Neuronal stem cell (in vitro differentiated cells): ENCODE measurements at regions not wholly inside any gene's neighbourhood (a gene's known extent, or its start where the extent isn't known, plus 50 kb on each side); places are given as distances from the start of the nearest gene placed in this dataset.

Source experiments
- DNase-seq: peaks from one replicate; pipeline ENCODE4 v3.0.0-alpha.2; 2013; ENCODE audit warnings: low spot score
- H2AFZ ChIP-seq: one replicate; pipeline ENCODE4 v1.6.1; 2013; ENCODE audit warnings: mild to moderate bottlenecking, low read length, inconsistent platforms
- H2AK5ac ChIP-seq: 2 replicates; pipeline ENCODE4 v1.6.1; 2013; ENCODE audit warnings: low read depth, mild to moderate bottlenecking, inconsistent platforms, low read length, moderate library complexity, mixed read lengths
- H2BK120ac ChIP-seq: 2 replicates; pipeline ENCODE4 v1.6.1; 2013; ENCODE audit warnings: low read depth, mild to moderate bottlenecking, inconsistent platforms, low read length, moderate library complexity, mixed read lengths
- H2BK12ac ChIP-seq: one replicate; pipeline ENCODE4 v1.6.1; 2013; ENCODE audit warnings: low read length, inconsistent platforms
- H2BK15ac ChIP-seq: 2 replicates; pipeline ENCODE4 v1.6.1; 2013; ENCODE audit warnings: mild to moderate bottlenecking, low read length, inconsistent platforms, mixed read lengths
- H2BK5ac ChIP-seq: one replicate; pipeline ENCODE4 v1.6.1; 2013; ENCODE audit warnings: inconsistent platforms, mild to moderate bottlenecking, low read length, moderate library complexity
- H3K14ac ChIP-seq: one replicate; pipeline ENCODE4 v1.6.1; 2013; ENCODE audit warnings: low read length, inconsistent platforms
- H3K18ac ChIP-seq: 2 replicates; pipeline ENCODE4 v1.6.1; 2013; ENCODE audit warnings: low read length, inconsistent platforms
- H3K23ac ChIP-seq: 2 replicates; pipeline ENCODE4 v1.6.1; 2013; ENCODE audit warnings: low read depth, mild to moderate bottlenecking, mixed read lengths, low read length, inconsistent platforms; ENCODE audit not compliant: poor library complexity
- H3K27ac ChIP-seq: replicated peaks from 3 replicates; pipeline ENCODE4 v1.5.1; 2013; ENCODE audit warnings: low read length, inconsistent platforms
- H3K27me3 ChIP-seq, 3 experiments: 2 replicates each; pipeline ENCODE4 v1.6.1; 2013; ENCODE audit warnings: low read length in 3 of 3, mild to moderate bottlenecking in 2 of 3, inconsistent platforms in 1 of 3, low read depth in 1 of 3, mixed read lengths in 1 of 3, moderate library complexity in 1 of 3; ENCODE audit not compliant: control insufficient read depth in 3 of 3, insufficient read depth in 3 of 3
- H3K36me3 ChIP-seq, 2 donors: replicated peaks in 1 of 2; 2 replicates each; pipeline ENCODE4 v1.6.1; 2013; ENCODE audit warnings: low read length in 2 of 2; ENCODE audit not compliant: control insufficient read depth in 2 of 2, insufficient read depth in 2 of 2
- H3K4ac ChIP-seq: 2 replicates; pipeline ENCODE4 v1.6.1; 2013; ENCODE audit warnings: inconsistent platforms, mild to moderate bottlenecking, low read length, moderate library complexity
- H3K4me1 ChIP-seq, 2 donors: 1 replicate in 1 of 2; 2 replicates in 1 of 2; pipeline ENCODE4 v1.6.1; 2013; ENCODE audit warnings: low read length in 2 of 2, low read depth in 1 of 2; ENCODE audit not compliant: control insufficient read depth in 2 of 2, insufficient read depth in 1 of 2
- H3K4me2 ChIP-seq: one replicate; pipeline ENCODE4 v1.6.1; 2013; ENCODE audit warnings: mild to moderate bottlenecking, low read length, inconsistent platforms; ENCODE audit not compliant: insufficient read depth, poor library complexity, severe bottlenecking
- H3K4me3 ChIP-seq, 2 donors: 2 replicates each; pipeline ENCODE4 v1.5.1; 2013; ENCODE audit warnings: low read length in 2 of 2, mild to moderate bottlenecking in 2 of 2, inconsistent platforms in 1 of 2, moderate library complexity in 1 of 2
- H3K79me1 ChIP-seq: one replicate; pipeline ENCODE4 v1.6.1; 2013; ENCODE audit warnings: low read depth, mild to moderate bottlenecking, inconsistent platforms, low read length, moderate library complexity
- H3K9ac ChIP-seq: one replicate; pipeline ENCODE4 v1.6.1; 2013; ENCODE audit warnings: mild to moderate bottlenecking, low read depth, low read length, inconsistent platforms; ENCODE audit not compliant: poor library complexity
- H3K9me3 ChIP-seq, 2 donors: replicated peaks in 1 of 2; 2 replicates each; pipeline versions ENCODE3 to v1.6.1; 2013; ENCODE audit warnings: low read length in 2 of 2, mild to moderate bottlenecking in 2 of 2, inconsistent platforms in 1 of 2, low read depth in 1 of 2, mixed read lengths in 1 of 2, moderate library complexity in 1 of 2; ENCODE audit not compliant: control insufficient read depth in 2 of 2, insufficient read depth in 1 of 2
- H4K8ac ChIP-seq: one replicate; pipeline ENCODE4 v1.6.1; 2013; ENCODE audit warnings: low read depth, mild to moderate bottlenecking, inconsistent platforms, low read length, moderate library complexity
- H4K91ac ChIP-seq: one replicate; pipeline ENCODE4 v1.6.1; 2013; ENCODE audit warnings: low read length, low read depth, mild to moderate bottlenecking, inconsistent platforms; ENCODE audit not compliant: poor library complexity
- WGBS, 2 donors: extraction: QIAGEN DNeasy Blood & Tissue Kit; methylation state at CpG; one replicate each; pipeline ENCODE4 v1.1.7; 2013; ENCODE audit warnings: missing lambda C conversion rate in 2 of 2, mixed read lengths in 1 of 2; ENCODE audit not compliant: insufficient read length in 2 of 2, insufficient replicate concordance in 1 of 2; ENCODE audit errors: extremely low coverage in 2 of 2; 5-methylcytosine and 5-hydroxymethylcytosine counted together

- H3K18ac ChIP-seq, result no peak overlapping the region
These were observed 130.9 kb upstream of the TP63 start for GRCh38 chr3:189500299-189500698.

GRCh38 chr3:189500798-189501495 lies 130.2 kb upstream of the TP63 start:
- WGBS, 2 donors, result no CpG with 5 or more reads among the region's 3 CpGs
- Histone ChIP-seq H3K4ac (no peak overlapping the region), H3K4me1 (peaks cover 0 to 2% of the 10 kb centered on the region in 2 donors), H2AK5ac (no peak overlapping the region), H3K9me3 (no peaks in the 10 kb centered on the region), H3K27ac (no peak overlapping the region), H4K91ac (no peak overlapping the region), H3K36me3 (no peaks in the 10 kb centered on the region), H3K79me1 (no peaks in the 10 kb centered on the region), H2BK12ac (no peak overlapping the region), H3K14ac (no peak overlapping the region), H3K9ac (no peak overlapping the region), H2AFZ (no peak overlapping the region), H2BK120ac (no peak overlapping the region), H3K4me2 (no peak overlapping the region), H3K18ac (no peak overlapping the region), H3K27me3 (no peaks in the 10 kb centered on the region), H3K23ac (no peak overlapping the region), H2BK15ac (no peak overlapping the region), H2BK5ac (no peak overlapping the region), H4K8ac (no peak overlapping the region), H3K4me3 (no peak overlapping the region)
- no peak for DNase-seq

More at GRCh38 chr3:189500299-189500698, 130.9 kb upstream of the TP63 start:
- H4K8ac ChIP-seq, result no peak overlapping the region
- no peak overlapping the region for H2BK15ac ChIP-seq
- no peak overlapping the region for H2BK120ac ChIP-seq
- no CpG with 5 or more reads among the region's 4 CpGs for WGBS, 2 donors
- no peak overlapping the region for H2AK5ac ChIP-seq
- H3K23ac ChIP-seq, result no peak overlapping the region
- no peak overlapping the region for H3K14ac ChIP-seq
- no peak overlapping the region for H3K4me3 ChIP-seq
- H3K4ac ChIP-seq, result no peak overlapping the region
- H3K36me3 ChIP-seq, result no peaks in the 10 kb centered on the region
- no peak overlapping the region for H4K91ac ChIP-seq
- H3K4me2 ChIP-seq, result no peak overlapping the region
- no peak overlapping the region for H3K9ac ChIP-seq
- H2BK12ac ChIP-seq, result no peak overlapping the region
- no peak for DNase-seq
- H2BK5ac ChIP-seq, result no peak overlapping the region
- peaks cover 0 to 2% of the 10 kb centered on the region in 2 donors for H3K4me1 ChIP-seq
- no peak overlapping the region for H2AFZ ChIP-seq
- H3K79me1 ChIP-seq, result no peaks in the 10 kb centered on the region
- no peaks in the 10 kb centered on the region for H3K27me3 ChIP-seq
- no peak overlapping the region for H3K27ac ChIP-seq
- H3K9me3 ChIP-seq, result no peaks in the 10 kb centered on the region

GRCh38 chr3:189502256-189502655 lies 128.9 kb upstream of the TP63 start:
- no peak overlapping the region for H4K91ac ChIP-seq
- no peak overlapping the region for H2BK120ac ChIP-seq
- H4K8ac ChIP-seq, result no peak overlapping the region
- no peak overlapping the region for H3K18ac ChIP-seq
- no peak overlapping the region for H3K27ac ChIP-seq
- H2BK12ac ChIP-seq, result no peak overlapping the region
- no peak overlapping the region for H3K4me2 ChIP-seq
- H3K36me3 ChIP-seq, result no peaks in the 10 kb centered on the region
- DNase-seq, result no peak
- no peak overlapping the region for H3K4me3 ChIP-seq
- no peak overlapping the region for H3K14ac ChIP-seq
- no peaks in the 10 kb centered on the region for H3K27me3 ChIP-seq
- no peak overlapping the region for H2BK15ac ChIP-seq
- no peak overlapping the region for H3K4ac ChIP-seq
- no peak overlapping the region for H3K9ac ChIP-seq
- H2AK5ac ChIP-seq, result no peak overlapping the region
- no peaks in the 10 kb centered on the region for H3K9me3 ChIP-seq
- H2AFZ ChIP-seq, result no peak overlapping the region
- H3K79me1 ChIP-seq, result no peaks in the 10 kb centered on the region
- H2BK5ac ChIP-seq, result no peak overlapping the region
- H3K4me1 ChIP-seq, result no peaks in the 10 kb centered on the region
- H3K23ac ChIP-seq, result no peak overlapping the region
- WGBS, 2 donors, result no CpG with 5 or more reads among the region's 4 CpGs

GRCh38 chr3:189502676-189503257 lies 128.4 kb upstream of the TP63 start:
- no CpG with 5 or more reads among the region's 2 CpGs for WGBS, 2 donors
- Histone ChIP-seq H2AFZ (no peak overlapping the region), H2AK5ac (no peak overlapping the region), H2BK5ac (no peak overlapping the region), H4K8ac (no peak overlapping the region), H3K18ac (no peak overlapping the region), H3K23ac (no peak overlapping the region), H4K91ac (no peak overlapping the region), H3K4me3 (no peak overlapping the region), H3K36me3 (no peaks in the 10 kb centered on the region), H3K4me1 (no peaks in the 10 kb centered on the region), H3K9me3 (no peaks in the 10 kb centered on the region), H3K79me1 (no peaks in the 10 kb centered on the region), H2BK12ac (no peak overlapping the region), H3K9ac (no peak overlapping the region), H3K14ac (no peak overlapping the region), H3K27me3 (no peaks in the 10 kb centered on the region), H3K27ac (no peak overlapping the region), H3K4ac (no peak overlapping the region), H2BK120ac (no peak overlapping the region), H3K4me2 (no peak overlapping the region), H2BK15ac (no peak overlapping the region)
- DNase-seq, result no peak
